Activated B cell treated with CpG ODN at 0.5 μM for 24 hours (primary cell): ENCODE measurements at regions not wholly inside any gene's neighbourhood (a gene's known extent, or its start where the extent isn't known, plus 50 kb on each side); places are given as distances from the start of the nearest gene placed in this dataset.

Experiments used
- ATAC-seq: fragments of 200-7000 bp; cut with Tn5 transposase; one replicate; pipeline ENCODE4 v1.10.0; 2021; ENCODE audit warnings: low read depth, mild to moderate bottlenecking, moderate library complexity
- CTCF ChIA-PET: fragments of 350-600 bp; sonication (Branson Sonifier 250); formaldehyde crosslinking; loops from one replicate; lab custom pipeline; 2021; ENCODE audit warnings: antibody characterized with exemption; lab: Charles Lee
- POLR2A ChIA-PET: fragments of 350-600 bp; sonication (Branson Sonifier 250); formaldehyde crosslinking; loops from one replicate; lab custom pipeline; 2021; ENCODE audit warnings: antibody characterized with exemption; lab: Charles Lee
- DNase-seq: peaks from one replicate; pipeline ENCODE4 v3.0.0; 2022
- H3K27ac Mint-ChIP-seq: one replicate; pipeline ENCODE4 v1.8.0; 2020; ENCODE audit warnings: mixed read lengths
- H3K27me3 Mint-ChIP-seq: one replicate; pipeline ENCODE4 v1.8.0; 2021; ENCODE audit warnings: mixed read lengths
- H3K36me3 Mint-ChIP-seq: one replicate; pipeline ENCODE4 v1.8.0; 2021; ENCODE audit warnings: low read depth, mixed read lengths
- H3K4me1 Mint-ChIP-seq: one replicate; pipeline ENCODE4 v1.8.0; 2021; ENCODE audit warnings: mixed read lengths
- H3K4me3 Mint-ChIP-seq: one replicate; pipeline ENCODE4 v1.8.0; 2020; ENCODE audit warnings: mild to moderate bottlenecking, mixed read lengths
- H3K9me3 Mint-ChIP-seq: one replicate; pipeline ENCODE4 v1.8.0; 2020; ENCODE audit warnings: mixed read lengths
- intact Hi-C: fragments of 100-400 bp; cut with micrococcal nuclease; formaldehyde crosslinking; loops from one replicate; pipeline ENCODE4 v1.15.1; 2024
- TF ChIP-seq, protein P1 (sequence below): fragments of 200-600 bp; IDR thresholded peaks from one replicate; pipeline ENCODE4 v1.8.0; 2022; ENCODE audit warnings: antibody characterized with exemption, mild to moderate bottlenecking

DNA sequence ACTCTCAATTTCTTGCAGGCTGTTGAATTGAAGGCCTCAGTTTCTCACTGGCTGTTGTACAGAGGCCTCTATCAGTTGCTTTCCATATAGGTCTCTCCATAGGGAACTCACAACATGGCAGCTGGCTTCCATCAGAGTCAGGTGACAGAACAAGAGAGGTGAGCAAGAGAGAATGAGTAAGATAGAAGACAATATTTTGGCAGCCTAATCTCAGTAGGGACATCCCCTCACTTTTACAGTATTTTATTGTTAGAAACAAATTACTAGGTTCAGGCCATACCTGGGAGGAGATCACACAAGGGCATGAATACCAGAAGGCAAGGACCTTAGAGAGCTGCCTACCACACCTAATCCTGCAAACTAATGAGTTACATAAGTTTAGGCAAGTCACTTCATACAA lies 162.8 kb downstream of the ATP6V1G3 start:
- no peak overlapping the region for H3K4me3 Mint-ChIP-seq
- ChIA-PET CTCF (no interaction called here), POLR2A (no interaction called here)
- peaks cover 2% of the 10 kb centered on the region for H3K36me3 Mint-ChIP-seq
- no peak for DNase-seq
- H3K4me1 Mint-ChIP-seq, result peaks cover 6% of the 10 kb centered on the region
- no peak overlapping the region for H3K27ac Mint-ChIP-seq
- intact Hi-C loops, result no loop called here
- H3K27me3 Mint-ChIP-seq, result no peaks in the 10 kb centered on the region
- TF ChIP-seq, protein P1, sequence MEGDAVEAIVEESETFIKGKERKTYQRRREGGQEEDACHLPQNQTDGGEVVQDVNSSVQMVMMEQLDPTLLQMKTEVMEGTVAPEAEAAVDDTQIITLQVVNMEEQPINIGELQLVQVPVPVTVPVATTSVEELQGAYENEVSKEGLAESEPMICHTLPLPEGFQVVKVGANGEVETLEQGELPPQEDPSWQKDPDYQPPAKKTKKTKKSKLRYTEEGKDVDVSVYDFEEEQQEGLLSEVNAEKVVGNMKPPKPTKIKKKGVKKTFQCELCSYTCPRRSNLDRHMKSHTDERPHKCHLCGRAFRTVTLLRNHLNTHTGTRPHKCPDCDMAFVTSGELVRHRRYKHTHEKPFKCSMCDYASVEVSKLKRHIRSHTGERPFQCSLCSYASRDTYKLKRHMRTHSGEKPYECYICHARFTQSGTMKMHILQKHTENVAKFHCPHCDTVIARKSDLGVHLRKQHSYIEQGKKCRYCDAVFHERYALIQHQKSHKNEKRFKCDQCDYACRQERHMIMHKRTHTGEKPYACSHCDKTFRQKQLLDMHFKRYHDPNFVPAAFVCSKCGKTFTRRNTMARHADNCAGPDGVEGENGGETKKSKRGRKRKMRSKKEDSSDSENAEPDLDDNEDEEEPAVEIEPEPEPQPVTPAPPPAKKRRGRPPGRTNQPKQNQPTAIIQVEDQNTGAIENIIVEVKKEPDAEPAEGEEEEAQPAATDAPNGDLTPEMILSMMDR, result no peak
- peaks cover 8% of the 10 kb centered on the region for H3K9me3 Mint-ChIP-seq
- ATAC-seq, result no peak

- CTCF ChIA-PET, result no interaction called here
- no peaks in the 10 kb centered on the region for H3K27me3 Mint-ChIP-seq
- peaks cover 8% of the 10 kb centered on the region for H3K9me3 Mint-ChIP-seq
- H3K36me3 Mint-ChIP-seq, result peaks cover 2% of the 10 kb centered on the region
- intact Hi-C loops, result no loop called here
- H3K27ac Mint-ChIP-seq, result no peak overlapping the region
- TF ChIP-seq, protein P1, result no peak
- no peaks in the 10 kb centered on the region for H3K4me1 Mint-ChIP-seq
- ATAC-seq, result no peak
- POLR2A ChIA-PET, result no interaction called here
- H3K4me3 Mint-ChIP-seq, result no peak overlapping the region
- DNase-seq, result no peak
These were observed 166.2 kb downstream of the ATP6V1G3 start for GRCh38 chr1:198374288-198374687.

- Mint-ChIP-seq H3K4me3 (no peak overlapping the region), H3K27ac (no peak overlapping the region), H3K36me3 (peaks cover 2% of the 10 kb centered on the region), H3K4me1 (no peaks in the 10 kb centered on the region), H3K27me3 (no peaks in the 10 kb centered on the region), H3K9me3 (peaks cover 8% of the 10 kb centered on the region)
- ATAC-seq (no peak), DNase-seq (no peak)
- ChIA-PET POLR2A (no interaction called here), CTCF (no interaction called here)
- intact Hi-C loops, result no loop called here
- TF ChIP-seq, protein P1, result no peak
These were observed 167.1 kb downstream of the ATP6V1G3 start for GRCh38 chr1:198373376-198373775.
